Heart right ventricle (tissue), 16 donors: ENCODE measurements at regions not wholly inside any gene's neighbourhood (a gene's known extent, or its start where the extent isn't known, plus 50 kb on each side); places are given as distances from the start of the nearest gene placed in this dataset.
"Not testable (repeated sequence)": the region's sequence is repeated elsewhere in the genome, so short reads cannot be mapped to it uniquely, and the experiment has no call there.

ENCODE experiments used
- ATAC-seq, 8 donors: fragments of 200-7000 bp; cut with Tn5 transposase; one replicate each; pipeline ENCODE4 v1.9.1; 2020; ENCODE audit warnings: mild to moderate bottlenecking in 8 of 8, moderate library complexity in 8 of 8, moderate number of reproducible peaks in 1 of 8
- DNase-seq, 2 donors: peaks; one replicate each; pipeline ENCODE4 v3.0.0-alpha.2; 2020
- H3K27ac ChIP-seq, 10 donors: fragments of 200-600 bp; sonication (generic) in 2 of 10; one replicate each; pipeline versions ENCODE4 v1.5.0 to v1.8.0; 2020 to 2022; ENCODE audit warnings: mild to moderate bottlenecking in 3 of 10
- H3K27me3 ChIP-seq, 7 donors: fragments of 200-600 bp; one replicate each; pipeline ENCODE4 v1.8.0; 2021 to 2022; ENCODE audit warnings: mild to moderate bottlenecking in 2 of 7
- H3K36me3 ChIP-seq, 9 donors: fragments of 200-600 bp; sonication (generic) in 1 of 9; one replicate each; pipeline versions ENCODE4 v1.5.0 to v1.8.0; 2020 to 2022; ENCODE audit warnings: mild to moderate bottlenecking in 2 of 9
- H3K4me1 ChIP-seq, 9 donors: fragments of 200-600 bp; sonication (generic) in 1 of 9; one replicate each; pipeline versions ENCODE4 v1.5.0 to v1.8.0; 2020 to 2022; ENCODE audit warnings: mild to moderate bottlenecking in 4 of 9
- H3K4me3 ChIP-seq, 10 donors: fragments of 200-600 bp; sonication (generic) in 2 of 10; one replicate each; pipeline versions ENCODE4 v1.5.0 to v1.8.0; 2020 to 2022; ENCODE audit warnings: mild to moderate bottlenecking in 7 of 10, moderate library complexity in 2 of 10
- H3K9me3 ChIP-seq, 11 donors: fragments of 200-600 bp in 10 of 11; sonication (generic) in 2 of 11; one replicate each; pipeline versions ENCODE4 v1.5.0 to v1.8.0; 2013 to 2022; ENCODE audit warnings: mild to moderate bottlenecking in 2 of 11, control low read depth in 1 of 11, moderate library complexity in 1 of 11
- WGBS, 2 donors: extraction: QIAGEN DNeasy Blood & Tissue Kit; methylation state at CpG; one replicate each; pipeline ENCODE4 v1.1.7; 2013; ENCODE audit warnings: inconsistent platforms in 1 of 2; 5-methylcytosine and 5-hydroxymethylcytosine counted together
- intact Hi-C, 10 donors: fragments of 100-400 bp; cut with DNase I; formaldehyde crosslinking; loops; one replicate each; pipeline versions ENCODE4 v1.11.1 to v1.14.2; 2022
- TF ChIP-seq, protein P1 (sequence below), 9 donors: fragments of 200-600 bp; sonication (generic) in 2 of 9; IDR thresholded peaks; one replicate each; pipeline versions ENCODE4 v1.5.0 to v1.8.0; 2021 to 2022; ENCODE audit warnings: antibody characterized with exemption in 9 of 9, mild to moderate bottlenecking in 5 of 9, moderate library complexity in 1 of 9
- donor health status: Arrhythmogenic right ventricular cardiomyopathy.
- donor health status: ischemic (EF 13 %, LVEDD 7.1; RV severe dilation, severe dysfunction).
- donor health status: healthy with polysubstance abuse.
- donor health status: DM: no; HTN: yes; CAD: no.
- donor health status: DM: no; HTN: no; CAD: no.
- donor health status: ischemic (EF 25% LVEDD 6.9; RV normal size, moderate dysfunction).
- donor health status: ischemic (EF 25% LVEDD 5.7; RV mildly dilated, moderate dysfunction).
- donor health status: healthy.
- donor health status: DM: yes; HTN: yes; CAD: no.
- donor health status: Ischemic cardiomyopathy.
- donor health status: ischemic (EF 35%, LVEDD 5.7; RV mildly dilated, moderate dysfunction).
- donor health status: nonischemic (EF 11% LVEDD 7.7; RV severe dilation, severe dysfunction).
- donor health status: DM: yes; HTN: yes; CAD: no.
- donor health status: PGD.
- donor health status: ischemic (EF 29% LVEDD 5.4; RV normal size, mild dysfunction).
- donor health status: nonischemic (EF 23%, LVEDD 6.1; RV moderate dilation, normal function).

DNA sequence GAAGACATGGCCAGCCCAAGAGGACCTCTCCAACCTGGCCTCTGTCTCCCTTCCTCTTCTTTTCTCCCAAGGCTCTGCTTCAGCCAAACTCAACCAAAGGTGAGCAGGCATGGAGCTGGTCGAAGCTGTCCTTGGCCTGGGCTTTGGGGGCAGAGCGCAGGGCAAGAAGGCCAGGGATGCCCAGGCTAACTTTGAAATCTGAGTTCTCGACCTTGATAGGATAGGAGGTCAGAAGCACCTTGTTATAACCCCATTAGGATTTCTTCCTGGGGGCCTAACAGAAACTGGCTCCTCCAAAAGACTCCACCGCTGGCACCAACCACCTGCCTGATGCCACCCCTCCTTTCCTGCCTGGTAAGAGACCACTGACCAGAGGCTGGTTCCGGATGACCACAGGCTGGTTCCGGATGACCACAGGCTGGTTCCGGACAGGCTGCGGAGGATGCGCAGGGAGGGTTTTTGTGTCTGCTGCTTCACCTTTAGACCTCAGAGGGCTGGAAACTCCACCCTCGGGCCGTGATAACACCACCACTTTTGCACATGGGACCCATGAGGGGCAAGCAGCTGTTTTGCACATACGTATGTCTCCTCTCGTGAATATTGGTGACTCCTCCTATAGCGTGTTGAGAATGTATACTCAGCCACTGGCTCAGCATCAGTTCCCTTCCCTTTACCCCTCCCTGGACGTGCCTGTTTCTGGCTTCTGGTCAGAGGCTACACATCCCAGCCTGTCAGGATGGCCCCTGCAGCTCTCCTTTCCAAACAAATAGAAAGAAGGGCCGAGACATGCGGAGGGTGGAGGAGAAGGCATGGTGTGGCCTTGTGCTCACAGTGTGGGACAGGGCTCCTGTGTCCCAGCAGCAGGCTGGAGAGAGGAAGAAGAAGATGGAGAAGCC lies 140.1 kb downstream of the DNAJB6 start:
- Histone ChIP-seq H3K4me1 (no peaks in the 10 kb centered on the region), H3K36me3 (no peaks in the 10 kb centered on the region)

DNA sequence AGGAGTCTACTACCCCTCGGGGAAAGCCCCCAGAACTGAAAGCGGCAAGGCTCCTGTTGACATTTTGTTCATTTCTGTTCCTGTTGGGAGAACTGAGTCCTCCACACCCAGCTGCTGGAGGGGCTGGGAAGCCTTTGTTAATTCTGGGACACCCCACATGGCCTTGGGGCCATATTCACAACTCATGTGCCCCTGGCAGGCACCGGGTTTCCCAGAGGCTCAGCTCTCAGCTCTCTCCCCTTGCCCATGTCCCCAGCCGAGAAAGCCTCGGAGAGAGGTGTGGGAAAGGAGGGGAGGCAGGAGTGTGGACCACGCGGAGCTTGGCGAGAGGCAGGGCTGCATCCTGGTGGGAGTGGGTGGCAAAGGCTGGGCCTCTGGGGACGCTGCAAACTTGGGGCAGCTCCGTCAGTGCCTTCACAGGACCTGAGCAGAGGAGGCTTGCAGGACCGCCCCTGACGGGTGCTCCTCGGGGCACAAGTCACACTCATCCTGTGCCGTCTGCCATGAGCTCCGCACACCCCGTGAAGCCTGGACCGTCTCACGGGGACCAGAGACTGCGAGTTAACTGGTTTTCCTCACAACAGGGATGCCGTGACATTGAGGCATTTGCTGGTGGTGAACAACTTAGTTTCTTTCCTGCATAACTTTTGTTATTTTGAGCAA lies 140.9 kb downstream of the DNAJB6 start:
- 62 to 66% methylated on average over 20 of the region's 20 CpGs for WGBS, 2 donors
- no peak overlapping the region for H3K4me3 ChIP-seq
- intact Hi-C loops, result no loop called here
- ATAC-seq, result no peak
- no peak for DNase-seq
- no peaks in the 10 kb centered on the region for H3K4me1 ChIP-seq
- H3K27ac ChIP-seq, result no peak overlapping the region
- H3K36me3 ChIP-seq, result no peaks in the 10 kb centered on the region
- TF ChIP-seq, protein P1, sequence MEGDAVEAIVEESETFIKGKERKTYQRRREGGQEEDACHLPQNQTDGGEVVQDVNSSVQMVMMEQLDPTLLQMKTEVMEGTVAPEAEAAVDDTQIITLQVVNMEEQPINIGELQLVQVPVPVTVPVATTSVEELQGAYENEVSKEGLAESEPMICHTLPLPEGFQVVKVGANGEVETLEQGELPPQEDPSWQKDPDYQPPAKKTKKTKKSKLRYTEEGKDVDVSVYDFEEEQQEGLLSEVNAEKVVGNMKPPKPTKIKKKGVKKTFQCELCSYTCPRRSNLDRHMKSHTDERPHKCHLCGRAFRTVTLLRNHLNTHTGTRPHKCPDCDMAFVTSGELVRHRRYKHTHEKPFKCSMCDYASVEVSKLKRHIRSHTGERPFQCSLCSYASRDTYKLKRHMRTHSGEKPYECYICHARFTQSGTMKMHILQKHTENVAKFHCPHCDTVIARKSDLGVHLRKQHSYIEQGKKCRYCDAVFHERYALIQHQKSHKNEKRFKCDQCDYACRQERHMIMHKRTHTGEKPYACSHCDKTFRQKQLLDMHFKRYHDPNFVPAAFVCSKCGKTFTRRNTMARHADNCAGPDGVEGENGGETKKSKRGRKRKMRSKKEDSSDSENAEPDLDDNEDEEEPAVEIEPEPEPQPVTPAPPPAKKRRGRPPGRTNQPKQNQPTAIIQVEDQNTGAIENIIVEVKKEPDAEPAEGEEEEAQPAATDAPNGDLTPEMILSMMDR (IDR thresholded peaks at IDR 0.05), result no peak
- peaks cover 0 to 18% (median 14%) of the 10 kb centered on the region in 11 donors for H3K9me3 ChIP-seq
- peaks cover 0 to 18% (median 7%) of the 10 kb centered on the region in 7 donors for H3K27me3 ChIP-seq

More for the DNA sequence above, 140.1 kb downstream of the DNAJB6 start:
- intact Hi-C loops, result no loop called here
- TF ChIP-seq, protein P1 (IDR thresholded peaks at IDR 0.05), result no peak
- DNase-seq, result no peak
- H3K27me3 ChIP-seq, result peaks cover 0 to 18% (median 7%) of the 10 kb centered on the region in 7 donors
- no peak overlapping the region for H3K27ac ChIP-seq
- no peak overlapping the region for H3K4me3 ChIP-seq
- no peak for ATAC-seq
- WGBS, 2 donors, result 82 to 83% methylated on average over 17 of the region's 17 CpGs
- H3K9me3 ChIP-seq, result peaks cover 0 to 25% (median 17%) of the 10 kb centered on the region in 11 donors

GRCh38 chr7:157478611-157479010 lies 141.8 kb downstream of the DNAJB6 start:
- DNase-seq, H3K4me3 ChIP-seq, intact Hi-C loops, H3K9me3 ChIP-seq, H3K4me1 ChIP-seq, H3K36me3 ChIP-seq, H3K27ac ChIP-seq, ATAC-seq: not testable (repeated sequence)
- H3K27me3 ChIP-seq, result peaks cover 0 to 18% (median 7%) of the 10 kb centered on the region in 7 donors
- 84 to 92% methylated on average over 13 of the region's 13 CpGs for WGBS, 2 donors

DNA sequence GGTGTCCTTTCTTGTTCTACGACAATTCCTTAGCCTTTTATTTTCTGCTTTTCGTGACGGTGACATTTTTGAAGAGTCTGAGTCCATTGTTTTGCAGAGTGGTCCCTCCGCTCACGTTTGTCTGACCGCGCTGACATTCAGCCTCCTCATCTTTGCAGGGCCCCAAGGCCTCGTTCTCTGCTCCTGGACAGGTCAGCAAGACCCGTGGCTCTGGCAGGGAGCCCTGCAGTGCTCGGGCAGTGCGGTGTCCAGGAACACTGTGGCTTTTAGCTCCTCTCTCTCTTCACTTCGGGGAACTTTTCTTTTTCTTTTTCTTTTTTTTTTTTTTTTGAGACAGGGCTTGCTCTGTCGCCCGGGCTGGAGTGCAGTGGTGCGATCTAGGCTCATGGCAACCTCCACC lies 142.5 kb downstream of the DNAJB6 start:
- no peak for DNase-seq
- no peaks in the 10 kb centered on the region for H3K36me3 ChIP-seq
- H3K27ac ChIP-seq, result no peak overlapping the region
- intact Hi-C loops, result no loop called here
- WGBS, 2 donors, result 73 to 79% methylated on average over 15 of the region's 15 CpGs
- TF ChIP-seq, protein P1 (IDR thresholded peaks at IDR 0.05), result no peak
- H3K27me3 ChIP-seq, result peaks cover 0 to 23% (median 11%) of the 10 kb centered on the region in 7 donors
- H3K9me3 ChIP-seq, result peaks cover 0 to 2% (median 0%) of the 10 kb centered on the region in 11 donors
- ATAC-seq, result no peak
- H3K4me1 ChIP-seq, result no peaks in the 10 kb centered on the region
- H3K4me3 ChIP-seq, result no peak overlapping the region
